ENCODE measurements at regions not wholly inside any gene's neighbourhood (a gene's known extent, or its start where the extent isn't known, plus 50 kb on each side); places are given as distances from the start of the nearest gene placed in this dataset.

- DNase-seq, result no peak
- H3K27me3 ChIP-seq (ENCODE audit: control insufficient read depth in 2 of 2, insufficient read depth in 2 of 2, low read length in 2 of 2), result no peaks in the 10 kb centered on the region
- H3K9ac ChIP-seq (ENCODE audit: insufficient read depth, low read length, poor library complexity, severe bottlenecking), result no peak overlapping the region
- WGBS (ENCODE audit: insufficient coverage), result no CpG with 5 or more reads among the region's 1 CpG
- no peaks in the 10 kb centered on the region for H3K9me3 ChIP-seq (replicated peaks in 1 of 2; ENCODE audit: control insufficient read depth in 1 of 2, insufficient read depth in 1 of 2, low read length in 2 of 2)
- no peaks in the 10 kb centered on the region for H3K4me1 ChIP-seq (ENCODE audit: control insufficient read depth in 1 of 2, insufficient read depth in 2 of 2, low read length in 2 of 2)
- H3K4me2 ChIP-seq (replicated peaks; ENCODE audit: extremely low read depth, low read length, poor library complexity, severe bottlenecking), result no peak overlapping the region
- H4K20me1 ChIP-seq (ENCODE audit: insufficient read depth, low read length), result no peaks in the 10 kb centered on the region
- H3K27ac ChIP-seq (ENCODE audit: low read depth in 1 of 2, low read length in 2 of 2), result no peak overlapping the region
- Mint-ChIP-seq H3K27me3 (ENCODE audit: low read depth in 3 of 3) (no peaks in the 10 kb centered on the region), H3K4me1 (no peaks in the 10 kb centered on the region), H3K36me3 (no peaks in the 10 kb centered on the region), H3K9me3 (peaks cover 0 to 5% (median 1%) of the 10 kb centered on the region in 7 donors), H3K4me3 (no peak overlapping the region), H3K27ac (no peak overlapping the region)
- no peaks in the 10 kb centered on the region for H3K36me3 ChIP-seq (replicated peaks in 1 of 2; ENCODE audit: control insufficient read depth in 1 of 2, insufficient read depth in 2 of 2, low read length in 2 of 2)
- no peak overlapping the region for H3K4me3 ChIP-seq (replicated peaks in 1 of 3; ENCODE audit: low read depth in 2 of 3, low read length in 3 of 3)
- no peak overlapping the region for H2AFZ ChIP-seq (ENCODE audit: insufficient read depth, low read depth, low read length, poor library complexity, severe bottlenecking)
- intact Hi-C loops (cut with micrococcal nuclease), result no loop called here
- TF ChIP-seq, protein P1, sequence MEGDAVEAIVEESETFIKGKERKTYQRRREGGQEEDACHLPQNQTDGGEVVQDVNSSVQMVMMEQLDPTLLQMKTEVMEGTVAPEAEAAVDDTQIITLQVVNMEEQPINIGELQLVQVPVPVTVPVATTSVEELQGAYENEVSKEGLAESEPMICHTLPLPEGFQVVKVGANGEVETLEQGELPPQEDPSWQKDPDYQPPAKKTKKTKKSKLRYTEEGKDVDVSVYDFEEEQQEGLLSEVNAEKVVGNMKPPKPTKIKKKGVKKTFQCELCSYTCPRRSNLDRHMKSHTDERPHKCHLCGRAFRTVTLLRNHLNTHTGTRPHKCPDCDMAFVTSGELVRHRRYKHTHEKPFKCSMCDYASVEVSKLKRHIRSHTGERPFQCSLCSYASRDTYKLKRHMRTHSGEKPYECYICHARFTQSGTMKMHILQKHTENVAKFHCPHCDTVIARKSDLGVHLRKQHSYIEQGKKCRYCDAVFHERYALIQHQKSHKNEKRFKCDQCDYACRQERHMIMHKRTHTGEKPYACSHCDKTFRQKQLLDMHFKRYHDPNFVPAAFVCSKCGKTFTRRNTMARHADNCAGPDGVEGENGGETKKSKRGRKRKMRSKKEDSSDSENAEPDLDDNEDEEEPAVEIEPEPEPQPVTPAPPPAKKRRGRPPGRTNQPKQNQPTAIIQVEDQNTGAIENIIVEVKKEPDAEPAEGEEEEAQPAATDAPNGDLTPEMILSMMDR (IDR thresholded peaks at IDR 0.05), result no peak
- no peaks in the 10 kb centered on the region for H3K79me2 ChIP-seq (ENCODE audit: insufficient read depth, low read length)
Observed at GRCh38 chr21:27584256-27584655, 617.4 kb upstream of the ADAMTS5 start.

GRCh38 chr21:27582948-27583430, 616.1 kb upstream of the ADAMTS5 start:
- Histone ChIP-seq H3K27me3 (ENCODE audit: control insufficient read depth in 2 of 2, insufficient read depth in 2 of 2, low read length in 2 of 2) (no peaks in the 10 kb centered on the region), H3K27ac (ENCODE audit: low read depth in 1 of 2, low read length in 2 of 2) (no peak overlapping the region), H3K9ac (ENCODE audit: insufficient read depth, low read length, poor library complexity, severe bottlenecking) (no peak overlapping the region), H3K79me2 (ENCODE audit: insufficient read depth, low read length) (no peaks in the 10 kb centered on the region), H3K9me3 (replicated peaks in 1 of 2; ENCODE audit: control insufficient read depth in 1 of 2, insufficient read depth in 1 of 2, low read length in 2 of 2) (no peaks in the 10 kb centered on the region), H3K4me2 (replicated peaks; ENCODE audit: extremely low read depth, low read length, poor library complexity, severe bottlenecking) (no peak overlapping the region), H2AFZ (ENCODE audit: insufficient read depth, low read depth, low read length, poor library complexity, severe bottlenecking) (no peak overlapping the region), H3K4me3 (replicated peaks in 1 of 3; ENCODE audit: low read depth in 2 of 3, low read length in 3 of 3) (no peak overlapping the region), H3K4me1 (ENCODE audit: control insufficient read depth in 1 of 2, insufficient read depth in 2 of 2, low read length in 2 of 2) (no peaks in the 10 kb centered on the region), H4K20me1 (ENCODE audit: insufficient read depth, low read length) (no peaks in the 10 kb centered on the region), H3K36me3 (replicated peaks in 1 of 2; ENCODE audit: control insufficient read depth in 1 of 2, insufficient read depth in 2 of 2, low read length in 2 of 2) (no peaks in the 10 kb centered on the region)
- H3K27ac Mint-ChIP-seq, result no peak overlapping the region
- DNase-seq, result no peak
- H3K4me3 Mint-ChIP-seq, result no peak overlapping the region
- H3K4me1 Mint-ChIP-seq, result no peaks in the 10 kb centered on the region
- no peaks in the 10 kb centered on the region for H3K27me3 Mint-ChIP-seq (ENCODE audit: low read depth in 3 of 3)
- H3K9me3 Mint-ChIP-seq, result peaks cover 0 to 6% (median 2%) of the 10 kb centered on the region in 7 donors
- WGBS (ENCODE audit: insufficient coverage), result no CpG with 5 or more reads among the region's 3 CpGs
- intact Hi-C loops (cut with micrococcal nuclease), result no loop called here
- TF ChIP-seq, protein P1 (IDR thresholded peaks at IDR 0.05), result no peak
- no peaks in the 10 kb centered on the region for H3K36me3 Mint-ChIP-seq
